ENCODE measurements at regions not wholly inside any gene's neighbourhood (a gene's known extent, or its start where the extent isn't known, plus 50 kb on each side); places are given as distances from the start of the nearest gene placed in this dataset.
"Not testable (repeated sequence)": the region's sequence is repeated elsewhere in the genome, so short reads cannot be mapped to it uniquely, and the experiment has no call there.

DNA sequence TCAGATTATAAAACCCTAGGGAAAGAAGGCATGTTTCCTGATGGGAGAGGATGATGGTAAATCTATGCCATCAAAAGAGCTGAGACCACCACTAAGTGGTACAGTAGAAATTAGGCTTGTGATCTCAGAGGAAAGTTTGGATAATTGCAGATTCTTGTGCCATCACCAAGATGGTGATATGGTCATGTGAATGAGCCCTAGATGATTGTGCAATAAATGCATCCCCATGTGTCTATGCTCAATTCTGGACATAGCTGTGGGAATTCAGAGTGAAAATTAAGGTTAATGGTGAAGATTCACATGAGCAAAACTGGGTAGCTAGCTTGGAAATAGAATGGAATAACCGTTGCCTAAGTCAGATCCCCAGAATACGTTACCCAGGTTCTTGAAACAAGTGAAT is 496.1 kb upstream of the FSIP2 start:
- intact Hi-C loops (cut with DNase I), result no loop called here
- no peak for DNase-seq (ENCODE audit: low spot score)

GRCh38 chr2:185245216-185245615 is 493.4 kb upstream of the FSIP2 start:
- intact Hi-C loops (cut with DNase I), result no loop called here
- DNase-seq (ENCODE audit: low spot score), result no peak

GRCh38 chr2:185245806-185246205 is 492.8 kb upstream of the FSIP2 start:
- DNase-seq (ENCODE audit: low spot score), result no peak
- intact Hi-C loops (cut with DNase I), result no loop called here

GRCh38 chr2:185246717-185247116 is 491.9 kb upstream of the FSIP2 start:
- intact Hi-C loops (cut with DNase I), result no loop called here
- no peak for DNase-seq (ENCODE audit: low spot score)

GRCh38 chr2:185255566-185255965 is 483.0 kb upstream of the FSIP2 start:
- DNase-seq (ENCODE audit: low spot score), result no peak
- intact Hi-C loops (cut with DNase I), result no loop called here

- intact Hi-C loops (cut with DNase I), result no loop called here
- DNase-seq (ENCODE audit: low spot score), result no peak
Measured at GRCh38 chr2:185265747-185266146, 472.9 kb upstream of the FSIP2 start.

DNA sequence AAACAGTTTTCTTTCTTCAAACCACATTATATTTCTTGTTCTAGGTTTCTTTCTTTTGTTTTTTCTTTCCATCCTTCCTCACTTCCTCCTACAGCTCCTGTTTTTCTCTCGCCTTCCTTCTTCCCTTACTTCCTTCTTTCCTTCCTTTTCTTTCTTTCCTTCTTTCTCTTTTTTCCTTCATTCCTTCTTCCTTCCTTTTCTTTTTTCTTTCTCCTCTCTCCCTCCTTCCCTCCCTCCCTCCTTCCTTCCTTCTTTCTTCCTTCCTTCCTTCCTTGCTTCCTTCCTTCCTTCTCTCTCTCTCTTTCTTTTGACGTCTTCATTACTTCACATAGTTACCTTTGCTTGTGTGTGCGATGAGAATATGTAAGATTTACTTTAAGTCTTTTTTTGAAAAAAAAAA is 470.0 kb upstream of the FSIP2 start:
- DNase-seq (ENCODE audit: low spot score), result no peak
- intact Hi-C loops (cut with DNase I), result no loop called here

GRCh38 chr2:185274718-185275484 is 463.7 kb upstream of the FSIP2 start:
- no peak for DNase-seq (ENCODE audit: low spot score)
- intact Hi-C loops (cut with DNase I), result no loop called here

DNA sequence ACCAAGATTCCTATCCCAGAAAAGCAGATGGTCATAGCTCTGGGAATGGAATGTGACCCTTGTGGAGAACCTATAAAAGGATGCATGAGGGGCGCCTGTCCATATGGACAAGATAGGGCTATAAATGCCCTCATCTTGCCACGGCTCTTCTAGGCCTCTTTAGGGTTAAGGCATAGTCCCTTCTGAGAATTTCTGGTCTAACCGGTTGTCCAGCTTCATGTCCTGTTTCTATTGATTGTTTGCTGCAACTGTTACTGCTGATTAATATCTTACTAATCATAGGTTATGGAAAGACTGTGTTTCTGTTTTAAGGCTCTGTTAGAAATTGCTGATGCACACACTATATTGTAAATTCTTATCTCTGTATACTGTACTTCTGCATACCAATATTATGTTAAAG is 462.6 kb upstream of the FSIP2 start:
- DNase-seq (ENCODE audit: low spot score); intact Hi-C loops (cut with DNase I): not testable (repeated sequence)

- intact Hi-C loops (cut with DNase I), result no loop called here
- no peak for DNase-seq (ENCODE audit: low spot score)
Measured at GRCh38 chr2:185278761-185279160, 459.8 kb upstream of the FSIP2 start.

DNA sequence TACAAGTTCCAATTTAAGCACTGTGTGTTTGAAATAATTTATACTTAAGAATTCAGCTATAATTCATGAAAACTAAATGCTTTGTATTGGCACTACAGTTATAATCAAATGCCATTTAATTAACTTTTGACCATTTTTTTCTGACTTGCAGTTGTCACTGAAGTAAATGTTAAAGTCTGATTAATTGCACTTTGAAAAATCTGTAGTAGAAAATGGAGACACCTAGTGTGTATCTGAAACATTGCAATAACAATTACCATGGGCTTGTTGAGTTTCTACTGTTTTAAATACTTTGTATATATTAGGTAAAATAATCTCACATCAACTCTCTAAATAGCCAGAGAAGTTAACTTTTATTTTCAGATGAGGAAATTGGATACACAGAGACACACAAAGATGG is 458.6 kb upstream of the FSIP2 start:
- DNase-seq (ENCODE audit: low spot score), result no peak

GRCh38 chr2:185284696-185285095 is 453.9 kb upstream of the FSIP2 start:
- no peak for DNase-seq (ENCODE audit: low spot score)
- intact Hi-C loops (cut with DNase I), result no loop called here

More for the DNA sequence above, 458.6 kb upstream of the FSIP2 start:
- intact Hi-C loops (cut with DNase I), result no loop called here

GRCh38 chr2:185290012-185290411 is 448.6 kb upstream of the FSIP2 start:
- DNase-seq (ENCODE audit: low spot score), result not testable (repeated sequence)

GRCh38 chr2:185291035-185291647 is 447.5 kb upstream of the FSIP2 start:
- DNase-seq (ENCODE audit: low spot score), result no peak
- intact Hi-C loops (cut with DNase I), result no loop called here

More at GRCh38 chr2:185290012-185290411, 448.6 kb upstream of the FSIP2 start:
- intact Hi-C loops (cut with DNase I), result not testable (repeated sequence)

GRCh38 chr2:185299867-185300266 is 438.7 kb upstream of the FSIP2 start:
- intact Hi-C loops (cut with DNase I), result no loop called here
- DNase-seq (ENCODE audit: low spot score), result no peak

DNA sequence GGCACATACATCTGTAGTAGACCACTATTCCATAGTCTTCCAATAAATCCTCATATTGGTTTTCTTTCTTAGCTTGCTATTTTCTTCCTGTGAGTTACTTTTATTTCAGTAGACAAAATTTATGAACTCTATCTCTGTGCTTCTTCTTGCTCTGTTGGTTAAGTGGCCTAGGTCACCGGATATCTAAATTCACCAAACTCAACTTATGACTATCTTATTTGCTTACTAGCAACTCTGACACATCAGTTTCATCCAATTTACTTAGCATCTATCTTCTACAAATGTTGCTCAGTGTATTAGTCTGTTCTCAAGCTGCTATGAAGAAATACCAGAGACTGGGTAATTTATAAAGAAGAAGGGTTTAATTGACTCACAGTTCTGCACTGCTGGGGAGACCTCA is 432.5 kb upstream of the FSIP2 start:
- intact Hi-C loops (cut with DNase I), result no loop called here
- DNase-seq (ENCODE audit: low spot score), result no peak

- no peak for DNase-seq (ENCODE audit: low spot score)
- intact Hi-C loops (cut with DNase I), result no loop called here
Measured at GRCh38 chr2:185316383-185316782, 422.2 kb upstream of the FSIP2 start.

DNA sequence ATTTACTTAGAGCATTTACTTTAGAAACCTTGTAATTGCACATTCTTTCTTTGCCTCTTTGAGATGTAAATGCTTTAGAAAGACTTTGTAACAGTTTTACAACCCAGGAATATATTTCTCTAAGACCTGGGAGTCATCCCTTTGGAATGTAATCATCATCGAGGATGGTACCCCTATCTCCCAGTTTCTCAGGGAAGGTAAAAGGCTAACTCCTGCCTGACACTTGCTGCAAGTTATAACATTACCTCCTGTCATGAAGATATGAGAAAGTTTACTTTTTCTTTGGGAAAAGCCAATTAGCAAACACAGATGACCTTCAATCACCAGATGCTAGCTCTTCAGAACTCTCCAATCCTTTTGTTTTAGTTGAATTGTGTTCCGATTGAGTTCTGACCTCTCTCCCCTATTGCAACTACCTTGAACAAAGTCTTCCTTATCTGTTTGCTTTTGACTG is 420.3 kb upstream of the FSIP2 start:
- no peak for DNase-seq (ENCODE audit: low spot score)
- intact Hi-C loops (cut with DNase I), result no loop called here

- intact Hi-C loops (cut with DNase I), result no loop called here
- DNase-seq (ENCODE audit: low spot score), result no peak
Measured at GRCh38 chr2:185335879-185336278, 402.7 kb upstream of the FSIP2 start.

DNA sequence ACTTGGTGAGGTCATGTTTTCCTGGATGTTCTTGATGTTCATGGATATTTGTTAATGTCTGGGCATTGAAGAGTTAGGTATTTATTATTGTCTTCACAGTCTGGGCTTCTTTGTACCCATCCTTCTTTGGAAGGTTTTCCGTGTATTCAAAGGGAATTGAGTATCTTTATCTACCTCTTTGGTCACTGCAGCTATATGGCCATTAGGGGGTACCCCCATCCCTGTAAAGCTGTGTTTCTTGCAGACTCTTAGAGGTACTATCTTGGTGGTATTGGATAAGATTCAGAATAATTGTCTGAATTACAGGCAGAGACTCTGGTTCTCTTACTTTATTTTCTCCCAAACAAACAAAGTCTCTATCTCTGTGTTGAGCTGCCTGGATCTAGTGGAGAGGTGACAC is 401.6 kb upstream of the FSIP2 start:
- DNase-seq (ENCODE audit: low spot score), result no peak
- intact Hi-C loops (cut with DNase I), result no loop called here

GRCh38 chr2:185338104-185338503 is 400.5 kb upstream of the FSIP2 start:
- DNase-seq (ENCODE audit: low spot score), result no peak
- intact Hi-C loops (cut with DNase I), result no loop called here

Measured in cardiac septum (tissue), 1 donor.